Activated CD8-positive, alpha-beta T cell treated with anti-CD3 and anti-CD28 coated beads, Interleukin-2, amount 10 ng/mL, durations not matched to agents 7 days and 5 days (primary cell): ENCODE measurements at regions not wholly inside any gene's neighbourhood (a gene's known extent, or its start where the extent isn't known, plus 50 kb on each side); places are given as distances from the start of the nearest gene placed in this dataset.

Experiments used
- ATAC-seq: fragments of 150-1000 bp; cut with Tn5 transposase; one replicate; pipeline ENCODE4 v1.10.0; 2021; ENCODE audit warnings: moderate library complexity
- CTCF ChIA-PET: fragments of 350-600 bp; sonication (Branson Sonifier 250); formaldehyde crosslinking; loops from one replicate; lab custom pipeline; 2021; ENCODE audit warnings: antibody characterized with exemption; lab: Charles Lee
- POLR2A ChIA-PET: fragments of 350-600 bp; sonication (Branson Sonifier 250); formaldehyde crosslinking; loops from one replicate; lab custom pipeline; 2021; ENCODE audit warnings: antibody characterized with exemption; lab: Charles Lee
- DNase-seq: peaks from one replicate; pipeline ENCODE4 v3.0.0-alpha.2; 2020
- H3K27ac Mint-ChIP-seq: one replicate; pipeline ENCODE4 v1.8.0; 2021; ENCODE audit warnings: mild to moderate bottlenecking, mixed read lengths
- H3K27me3 Mint-ChIP-seq: one replicate; pipeline ENCODE4 v1.8.0; 2021; ENCODE audit warnings: low read depth, mixed read lengths
- H3K36me3 Mint-ChIP-seq: one replicate; pipeline ENCODE4 v1.8.0; 2021; ENCODE audit warnings: low read depth, mixed read lengths
- H3K4me1 Mint-ChIP-seq: one replicate; pipeline ENCODE4 v1.8.0; 2021; ENCODE audit warnings: low read depth, mixed read lengths
- H3K4me3 Mint-ChIP-seq: one replicate; pipeline ENCODE4 v1.8.0; 2021; ENCODE audit warnings: mild to moderate bottlenecking, mixed read lengths
- H3K9me3 Mint-ChIP-seq: one replicate; pipeline ENCODE4 v1.8.0; 2022; ENCODE audit warnings: mixed read lengths; ENCODE audit not compliant: insufficient read depth

DNA sequence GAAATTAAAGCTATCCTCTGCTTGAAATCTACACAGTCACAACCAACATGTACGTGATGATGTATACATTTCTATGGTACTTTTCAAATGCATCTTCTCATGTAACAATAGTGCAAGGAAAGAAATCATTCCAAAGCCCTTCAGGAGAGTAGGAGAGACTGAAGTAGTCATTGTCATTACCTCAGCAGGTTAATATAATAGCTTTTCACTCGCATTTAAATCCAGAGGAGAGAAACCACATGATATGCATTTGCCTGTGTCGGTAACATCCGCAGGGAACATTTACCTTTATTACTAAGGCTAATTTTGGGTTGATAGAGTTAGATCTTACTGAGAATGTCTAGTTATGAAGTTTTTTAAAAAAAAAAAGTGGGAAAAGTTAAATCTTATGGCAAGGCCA lies 186.6 kb upstream of the DTNBP1 start:
- ChIA-PET POLR2A (no interaction called here), CTCF (no interaction called here)

DNA sequence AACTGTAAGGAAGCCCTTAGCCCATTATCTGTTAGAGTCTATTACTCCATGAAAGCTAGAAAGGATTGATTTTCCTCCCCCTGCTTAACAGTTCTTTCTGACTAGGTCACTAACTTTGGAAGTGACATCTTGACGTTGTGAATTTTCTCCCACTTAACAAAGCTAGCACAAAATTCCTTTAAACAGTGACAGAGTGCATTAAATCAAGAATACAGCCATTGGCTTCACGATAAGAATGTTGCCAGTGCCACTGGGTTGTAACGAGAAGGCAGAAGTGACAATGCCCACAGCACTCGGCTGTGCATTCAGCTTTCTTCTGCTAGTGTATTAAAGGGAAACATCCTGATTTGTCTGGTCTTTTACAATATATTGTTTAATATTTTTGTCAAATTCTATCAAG lies 182.7 kb upstream of the DTNBP1 start:
- no peak for ATAC-seq
- ChIA-PET CTCF (no interaction called here), POLR2A (no interaction called here)
- Mint-ChIP-seq H3K36me3 (no peaks in the 10 kb centered on the region), H3K9me3 (peaks cover 3% of the 10 kb centered on the region), H3K4me3 (no peak overlapping the region), H3K27ac (no peak overlapping the region), H3K27me3 (peaks cover 5% of the 10 kb centered on the region), H3K4me1 (no peaks in the 10 kb centered on the region)
- no peak for DNase-seq

More for the DNA sequence above, 186.6 kb upstream of the DTNBP1 start:
- ATAC-seq, result no peak
- H3K9me3 Mint-ChIP-seq, result peaks cover 3% of the 10 kb centered on the region
- no peak overlapping the region for H3K4me3 Mint-ChIP-seq
- H3K36me3 Mint-ChIP-seq, result no peaks in the 10 kb centered on the region
- H3K27ac Mint-ChIP-seq, result no peak overlapping the region
- DNase-seq, result no peak
- no peaks in the 10 kb centered on the region for H3K4me1 Mint-ChIP-seq
- no peaks in the 10 kb centered on the region for H3K27me3 Mint-ChIP-seq

DNA sequence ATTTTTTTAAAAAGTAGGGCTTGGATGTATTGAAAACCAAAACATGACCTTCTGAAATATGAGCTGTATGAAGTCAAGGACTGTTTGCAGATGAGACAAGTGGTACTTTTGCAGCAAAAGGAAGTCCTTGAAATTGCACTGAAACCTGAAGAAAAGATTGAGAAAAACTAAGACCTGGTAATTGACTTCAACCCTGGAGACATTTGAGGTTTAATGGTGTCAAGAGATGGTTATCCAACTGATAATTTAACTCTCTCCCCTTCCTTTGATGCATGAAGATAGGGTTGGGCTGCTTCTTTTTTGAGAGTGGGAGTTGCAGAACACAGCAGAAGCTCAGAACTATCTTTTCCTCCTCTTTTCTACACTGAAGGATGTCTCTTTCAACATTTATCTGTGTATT lies 180.9 kb upstream of the DTNBP1 start:
- ChIA-PET POLR2A (no interaction called here), CTCF (no interaction called here)
- no peaks in the 10 kb centered on the region for H3K4me1 Mint-ChIP-seq
- DNase-seq (no peak), ATAC-seq (no peak)
- no peak overlapping the region for H3K4me3 Mint-ChIP-seq
- peaks cover 5% of the 10 kb centered on the region for H3K27me3 Mint-ChIP-seq
- no peaks in the 10 kb centered on the region for H3K9me3 Mint-ChIP-seq
- H3K27ac Mint-ChIP-seq, result no peak overlapping the region
- no peaks in the 10 kb centered on the region for H3K36me3 Mint-ChIP-seq

DNA sequence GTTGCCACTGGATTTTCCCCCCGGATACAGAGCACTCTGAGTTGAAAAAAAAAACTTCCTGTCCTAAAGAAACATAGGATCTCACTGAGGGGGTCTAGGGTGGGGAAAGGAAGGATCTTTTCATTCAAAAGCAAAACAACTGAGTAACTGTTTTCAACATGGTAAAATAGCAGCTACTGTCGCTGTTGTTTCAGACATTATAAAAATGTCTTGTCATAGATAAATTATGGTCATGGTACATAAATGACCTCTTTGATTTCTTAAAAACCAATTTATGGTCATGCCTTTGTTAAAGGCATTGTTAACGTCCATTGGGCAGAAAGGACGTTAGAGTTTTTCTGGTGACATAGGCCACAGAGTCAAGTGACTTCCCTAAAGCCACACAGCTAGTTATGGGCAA lies 180.4 kb upstream of the DTNBP1 start:
- ChIA-PET POLR2A (interaction anchor here (0.7 kb wide), 1 partner anchor 19 kb away, joined by 6 read pairs; no protein-coding TSS in a partner anchor), CTCF (no interaction called here)
- DNase-seq, result no peak
- no peaks in the 10 kb centered on the region for H3K4me1 Mint-ChIP-seq
- H3K36me3 Mint-ChIP-seq, result no peaks in the 10 kb centered on the region
- no peaks in the 10 kb centered on the region for H3K9me3 Mint-ChIP-seq
- H3K4me3 Mint-ChIP-seq, result no peak overlapping the region
- H3K27ac Mint-ChIP-seq, result no peak overlapping the region
- ATAC-seq, result no peak
- peaks cover 5% of the 10 kb centered on the region for H3K27me3 Mint-ChIP-seq

DNA sequence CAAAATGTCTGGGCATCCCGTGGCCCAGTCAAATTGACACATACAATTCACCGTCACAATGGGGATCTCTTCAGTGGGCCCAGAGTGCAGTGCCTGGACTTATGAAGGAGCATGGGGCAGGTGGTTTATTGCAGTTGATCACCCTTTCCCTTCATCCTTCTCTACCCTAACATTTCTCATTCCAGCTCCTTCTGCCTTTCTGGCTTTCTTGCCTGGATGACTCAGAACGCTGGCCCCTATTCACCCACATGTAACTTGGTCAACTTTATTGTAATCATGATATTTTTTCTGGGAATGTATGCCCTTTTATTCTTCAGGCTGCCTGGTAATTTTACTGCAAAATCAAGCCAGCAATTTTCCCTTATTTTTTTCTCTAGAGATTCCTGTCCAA lies 179.9 kb upstream of the DTNBP1 start:
- Mint-ChIP-seq H3K36me3 (no peaks in the 10 kb centered on the region), H3K27ac (no peak overlapping the region), H3K9me3 (no peaks in the 10 kb centered on the region), H3K4me3 (no peak overlapping the region), H3K4me1 (no peaks in the 10 kb centered on the region), H3K27me3 (peaks cover 5% of the 10 kb centered on the region)
- POLR2A ChIA-PET, result interaction anchor here (0.7 kb wide), 1 partner anchor 19 kb away, joined by 6 read pairs; no protein-coding TSS in a partner anchor
- DNase-seq, result no peak
- CTCF ChIA-PET, result no interaction called here
- ATAC-seq, result no peak

DNA sequence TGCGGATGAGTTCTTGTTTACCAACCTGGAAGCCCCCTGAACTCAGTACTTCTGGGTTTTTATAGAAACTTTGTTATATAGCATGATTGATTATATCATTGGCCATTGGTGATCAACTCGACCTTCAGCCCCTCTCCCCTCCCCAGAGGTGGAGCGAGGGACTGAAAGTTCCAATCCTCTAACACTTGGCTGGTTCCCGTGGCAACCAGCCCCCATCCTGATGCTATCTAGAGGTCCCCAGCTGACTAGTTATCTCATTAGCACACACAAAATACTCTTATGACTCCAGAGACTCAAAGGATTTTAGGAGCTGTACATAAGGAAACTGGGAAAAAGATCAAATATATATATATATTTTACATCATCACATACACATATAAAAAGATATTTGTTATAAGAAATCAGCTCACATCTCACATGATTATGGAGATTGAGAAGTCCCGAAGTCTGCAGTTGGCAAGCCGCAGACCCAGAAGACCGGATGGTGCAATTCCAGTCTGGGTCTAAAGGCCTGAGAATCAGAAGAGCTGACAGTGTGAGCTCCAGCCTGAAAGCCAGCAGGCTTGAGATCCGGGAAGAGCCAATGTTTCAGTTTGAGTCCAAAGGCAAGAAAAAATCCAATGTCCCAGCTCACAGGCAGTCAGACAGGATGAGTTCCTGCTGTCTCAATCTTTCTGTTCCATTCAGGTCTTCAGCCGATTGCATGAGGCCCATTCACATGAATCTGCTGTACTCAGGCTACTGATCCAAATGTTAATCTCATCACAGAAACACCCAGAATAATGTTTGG lies 179.3 kb upstream of the DTNBP1 start:
- Mint-ChIP-seq H3K27ac (no peak overlapping the region), H3K4me1 (no peaks in the 10 kb centered on the region), H3K9me3 (no peaks in the 10 kb centered on the region), H3K4me3 (no peak overlapping the region), H3K36me3 (no peaks in the 10 kb centered on the region), H3K27me3 (peaks cover 5% of the 10 kb centered on the region)
- POLR2A ChIA-PET, result no interaction called here
- CTCF ChIA-PET, result no interaction called here
- DNase-seq (no peak), ATAC-seq (no peak)

DNA sequence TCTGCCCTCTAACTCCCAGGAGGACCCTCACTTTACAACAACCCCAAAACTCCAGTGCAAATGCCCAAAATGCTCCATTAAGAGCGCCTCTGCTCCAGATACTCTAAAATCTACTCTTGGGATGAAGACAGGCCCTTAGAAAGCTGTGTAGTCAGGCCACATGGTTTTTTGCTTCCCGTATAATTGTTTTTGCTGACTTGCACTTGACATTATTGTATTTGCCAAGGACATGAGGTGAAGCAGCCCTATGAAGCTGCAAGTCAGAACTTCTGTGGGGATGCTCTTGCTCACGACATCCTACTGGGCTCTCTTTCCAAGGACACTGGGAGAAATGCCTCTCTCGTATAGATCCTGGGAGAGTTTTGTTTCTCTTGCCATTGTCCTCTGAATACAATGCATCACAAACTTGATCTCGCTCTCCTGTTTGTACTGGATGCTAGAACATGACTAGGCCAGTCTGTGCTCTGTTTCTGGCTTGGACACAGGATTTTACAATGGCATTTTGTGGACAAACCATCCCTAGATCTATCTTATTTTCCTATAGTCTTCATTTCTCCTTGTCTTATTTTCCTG lies 177.2 kb upstream of the DTNBP1 start:
- Mint-ChIP-seq H3K9me3 (no peaks in the 10 kb centered on the region), H3K27ac (no peak overlapping the region), H3K36me3 (no peaks in the 10 kb centered on the region), H3K27me3 (peaks cover 5% of the 10 kb centered on the region), H3K4me3 (no peak overlapping the region), H3K4me1 (no peaks in the 10 kb centered on the region)
- POLR2A ChIA-PET, result no interaction called here
- CTCF ChIA-PET, result interaction anchor here (1.0 kb wide), 1 partner anchor 106 kb away, joined by 3 read pairs; no protein-coding TSS in a partner anchor
- no peak for DNase-seq
- ATAC-seq, result no peak

DNA sequence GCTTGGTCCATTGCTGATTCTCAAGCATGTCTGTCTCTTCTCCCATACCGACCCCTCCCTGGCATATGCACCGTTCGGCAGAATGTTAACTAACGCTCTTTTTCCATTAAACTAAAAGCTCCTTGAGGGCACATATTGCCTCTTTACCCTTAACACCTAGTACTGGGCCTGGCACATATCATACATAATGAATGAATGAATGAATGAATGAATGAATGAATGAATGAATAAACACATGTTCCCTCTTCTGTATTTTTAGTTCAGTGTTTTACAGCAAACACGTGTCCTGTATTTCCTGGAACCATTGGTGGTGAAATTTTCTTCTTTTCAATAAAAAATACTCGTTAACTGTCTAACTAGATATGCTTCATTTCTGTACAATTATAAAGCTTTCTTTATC lies 174.4 kb upstream of the DTNBP1 start:
- Mint-ChIP-seq H3K27me3 (no peaks in the 10 kb centered on the region), H3K9me3 (no peaks in the 10 kb centered on the region), H3K36me3 (no peaks in the 10 kb centered on the region), H3K4me3 (no peak overlapping the region), H3K4me1 (no peaks in the 10 kb centered on the region), H3K27ac (no peak overlapping the region)
- ChIA-PET POLR2A (no interaction called here), CTCF (no interaction called here)
- DNase-seq (no peak), ATAC-seq (no peak)

DNA sequence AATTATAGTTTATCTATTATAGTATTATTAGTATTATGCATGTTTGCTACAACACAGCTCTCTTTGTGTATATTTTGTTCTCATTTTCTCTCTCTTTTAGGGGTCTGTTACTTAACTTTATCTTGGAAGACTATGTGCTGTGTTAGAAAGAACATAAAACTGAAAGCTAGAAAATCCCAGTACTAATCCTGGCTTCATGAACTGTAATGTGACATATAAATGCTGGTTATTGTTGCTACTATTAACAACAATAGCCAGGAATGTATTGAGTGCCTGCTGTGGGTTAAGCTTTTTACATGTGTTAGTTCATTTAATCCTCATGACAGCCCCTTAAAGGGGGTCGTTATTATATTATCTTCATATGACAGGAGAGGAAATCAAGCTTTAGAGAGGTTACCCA lies 170.0 kb upstream of the DTNBP1 start:
- no peak overlapping the region for H3K27ac Mint-ChIP-seq

DNA sequence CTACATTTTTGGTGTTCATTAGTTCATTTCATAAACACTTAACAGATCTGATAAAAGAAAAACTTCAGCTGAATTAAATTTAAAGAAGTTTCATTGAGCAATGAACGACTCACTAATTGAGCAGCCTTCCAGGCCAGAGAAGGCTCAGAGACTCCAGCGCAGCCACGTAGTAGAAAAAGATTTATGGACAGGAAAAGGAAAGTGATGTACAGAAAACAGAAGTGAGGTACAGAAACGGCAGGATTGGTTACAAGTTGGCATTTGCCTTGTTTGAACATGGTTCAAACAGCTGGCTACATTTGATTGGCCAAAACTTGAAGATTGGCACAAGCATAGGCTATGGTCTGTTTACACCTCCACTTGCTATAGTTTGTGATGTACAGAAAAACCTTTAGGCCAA lies 166.3 kb upstream of the DTNBP1 start:
- ATAC-seq (no peak), DNase-seq (no peak)
- Mint-ChIP-seq H3K27ac (no peak overlapping the region), H3K36me3 (no peaks in the 10 kb centered on the region), H3K4me3 (no peak overlapping the region), H3K4me1 (no peaks in the 10 kb centered on the region), H3K27me3 (no peaks in the 10 kb centered on the region), H3K9me3 (no peaks in the 10 kb centered on the region)
- ChIA-PET POLR2A (interaction anchor here (0.5 kb wide), 1 partner anchor 204 kb away, joined by 3 read pairs; no protein-coding TSS in a partner anchor), CTCF (interaction anchor here (0.9 to 1.2 kb wide), 2 partner anchors 18 to 137 kb away, joined by 3 to 5 read pairs; no protein-coding TSS in a partner anchor)

More for the DNA sequence above, 170.0 kb upstream of the DTNBP1 start:
- no peaks in the 10 kb centered on the region for H3K36me3 Mint-ChIP-seq
- no peaks in the 10 kb centered on the region for H3K4me1 Mint-ChIP-seq
- H3K4me3 Mint-ChIP-seq, result no peak overlapping the region
- ATAC-seq, result no peak
- CTCF ChIA-PET, result interaction anchor here (0.8 to 1.5 kb wide), 2 partner anchors 141 to 350 kb away, joined by 3 to 4 read pairs; no protein-coding TSS in a partner anchor
- H3K9me3 Mint-ChIP-seq, result no peaks in the 10 kb centered on the region
- DNase-seq, result no peak
- H3K27me3 Mint-ChIP-seq, result no peaks in the 10 kb centered on the region
- POLR2A ChIA-PET, result no interaction called here

DNA sequence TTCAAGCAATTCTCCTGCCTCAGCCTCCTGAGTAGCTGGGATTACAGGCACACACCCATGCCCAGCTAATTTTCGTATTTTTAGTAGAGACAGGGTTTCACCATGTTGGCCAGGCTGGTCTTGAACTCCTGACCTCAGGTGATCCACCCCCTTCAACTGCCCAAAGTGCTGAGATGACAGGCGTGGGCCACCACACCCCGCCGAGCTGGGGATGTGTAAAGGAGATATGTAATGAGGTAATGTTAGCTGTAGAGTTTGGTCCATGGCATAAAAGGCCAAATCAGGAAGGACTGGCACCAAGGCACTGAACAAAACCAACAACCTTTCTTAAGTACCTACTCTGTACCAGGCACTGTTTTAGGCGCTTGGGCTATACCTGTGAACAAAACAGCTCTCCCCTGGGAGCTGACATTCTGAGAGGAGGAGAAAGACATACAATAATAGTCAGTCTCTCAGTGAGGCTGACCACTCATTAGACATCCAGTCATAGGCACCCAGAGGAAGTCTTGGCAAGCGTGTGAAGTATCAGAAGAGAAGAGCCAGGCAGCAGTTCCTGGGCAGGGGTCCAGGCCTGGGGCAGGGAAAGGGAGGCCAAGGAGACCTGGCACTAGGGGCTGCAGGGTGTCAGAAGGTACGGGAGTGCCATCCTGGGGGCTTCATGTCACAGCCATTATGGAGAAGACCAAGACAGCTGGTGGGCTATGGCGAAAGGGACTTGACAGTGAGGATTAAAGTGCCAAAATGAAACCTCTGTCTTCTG lies 164.8 kb upstream of the DTNBP1 start:
- ChIA-PET CTCF (no interaction called here), POLR2A (interaction anchor here (0.6 kb wide), 1 partner anchor 1481 kb away, joined by 3 read pairs; no protein-coding TSS in a partner anchor)
- Mint-ChIP-seq H3K27ac (no peak overlapping the region), H3K9me3 (no peaks in the 10 kb centered on the region), H3K4me1 (no peaks in the 10 kb centered on the region), H3K36me3 (no peaks in the 10 kb centered on the region), H3K4me3 (no peak overlapping the region), H3K27me3 (no peaks in the 10 kb centered on the region)
- ATAC-seq (no peak), DNase-seq (no peak)
